PFSK-1 (cell line): ENCODE measurements at regions not wholly inside any gene's neighbourhood (a gene's known extent, or its start where the extent isn't known, plus 50 kb on each side); places are given as distances from the start of the nearest gene placed in this dataset.

Experiments used
- FOXP2 ChIP-seq: optimal IDR thresholded peaks from 2 replicates; pipeline ENCODE3; 2011; ENCODE audit warnings: borderline replicate concordance, control low read depth, inconsistent platforms; ENCODE audit not compliant: insufficient read depth; ENCODE audit errors: extremely low read length, extremely low read depth
- POLR2AphosphoS5 ChIP-seq: IDR thresholded peaks from 2 replicates; pipeline ENCODE4 v1.6.1; 2012; ENCODE audit warnings: low read depth, mild to moderate bottlenecking, control low read depth, low read length, moderate library complexity
- SIN3A ChIP-seq: IDR thresholded peaks from 2 replicates; pipeline ENCODE4 v1.6.1; 2012; ENCODE audit warnings: mild to moderate bottlenecking, low read length, moderate library complexity, borderline replicate concordance; ENCODE audit not compliant: insufficient read depth
- TAF1 ChIP-seq: IDR thresholded peaks from 2 replicates; pipeline ENCODE4 v1.6.1; 2012; ENCODE audit warnings: low read length, control low read depth, borderline replicate concordance; ENCODE audit not compliant: insufficient read depth
- TF ChIP-seq, protein P1 (sequence below), 2 experiments: IDR thresholded peaks; 2 replicates each; pipeline versions ENCODE4 v1.6.1 to v1.8.0; 2011 to 2012; ENCODE audit warnings: low read depth in 2 of 2, low read length in 2 of 2, control low read depth in 1 of 2, inconsistent platforms in 1 of 2, mild to moderate bottlenecking in 1 of 2, moderate library complexity in 1 of 2; ENCODE audit not compliant: insufficient read depth in 1 of 2

DNA sequence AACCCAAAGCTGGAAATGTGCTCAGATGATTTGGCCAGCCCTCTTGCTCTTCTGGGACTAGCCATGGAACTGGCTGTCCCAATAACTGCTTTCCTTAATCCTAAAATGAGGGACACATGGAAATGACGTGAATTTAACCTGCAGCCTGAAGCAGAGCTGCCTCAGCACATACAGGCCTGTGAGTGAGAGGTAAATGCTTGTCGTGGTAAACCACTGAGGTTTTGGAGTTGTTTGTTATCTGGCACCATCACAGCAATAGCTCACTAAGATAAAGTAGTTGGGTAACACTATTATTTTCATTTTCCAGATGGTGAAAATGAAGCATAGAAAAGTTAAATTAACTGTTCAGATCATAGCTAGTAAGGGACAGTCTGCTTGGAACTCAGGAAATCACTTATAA is 333.4 kb upstream of the CHD6 start:
- TF ChIP-seq, protein P1, sequence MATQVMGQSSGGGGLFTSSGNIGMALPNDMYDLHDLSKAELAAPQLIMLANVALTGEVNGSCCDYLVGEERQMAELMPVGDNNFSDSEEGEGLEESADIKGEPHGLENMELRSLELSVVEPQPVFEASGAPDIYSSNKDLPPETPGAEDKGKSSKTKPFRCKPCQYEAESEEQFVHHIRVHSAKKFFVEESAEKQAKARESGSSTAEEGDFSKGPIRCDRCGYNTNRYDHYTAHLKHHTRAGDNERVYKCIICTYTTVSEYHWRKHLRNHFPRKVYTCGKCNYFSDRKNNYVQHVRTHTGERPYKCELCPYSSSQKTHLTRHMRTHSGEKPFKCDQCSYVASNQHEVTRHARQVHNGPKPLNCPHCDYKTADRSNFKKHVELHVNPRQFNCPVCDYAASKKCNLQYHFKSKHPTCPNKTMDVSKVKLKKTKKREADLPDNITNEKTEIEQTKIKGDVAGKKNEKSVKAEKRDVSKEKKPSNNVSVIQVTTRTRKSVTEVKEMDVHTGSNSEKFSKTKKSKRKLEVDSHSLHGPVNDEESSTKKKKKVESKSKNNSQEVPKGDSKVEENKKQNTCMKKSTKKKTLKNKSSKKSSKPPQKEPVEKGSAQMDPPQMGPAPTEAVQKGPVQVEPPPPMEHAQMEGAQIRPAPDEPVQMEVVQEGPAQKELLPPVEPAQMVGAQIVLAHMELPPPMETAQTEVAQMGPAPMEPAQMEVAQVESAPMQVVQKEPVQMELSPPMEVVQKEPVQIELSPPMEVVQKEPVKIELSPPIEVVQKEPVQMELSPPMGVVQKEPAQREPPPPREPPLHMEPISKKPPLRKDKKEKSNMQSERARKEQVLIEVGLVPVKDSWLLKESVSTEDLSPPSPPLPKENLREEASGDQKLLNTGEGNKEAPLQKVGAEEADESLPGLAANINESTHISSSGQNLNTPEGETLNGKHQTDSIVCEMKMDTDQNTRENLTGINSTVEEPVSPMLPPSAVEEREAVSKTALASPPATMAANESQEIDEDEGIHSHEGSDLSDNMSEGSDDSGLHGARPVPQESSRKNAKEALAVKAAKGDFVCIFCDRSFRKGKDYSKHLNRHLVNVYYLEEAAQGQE (IDR thresholded peaks at IDR 0.05; ENCODE audit: insufficient read depth in 1 of 2, low read depth in 2 of 2, low read length in 2 of 2): no peak
- TF ChIP-seq SIN3A: no peak
- TF ChIP-seq POLR2AphosphoS5: no peak
- no peak for TF ChIP-seq TAF1
- TF ChIP-seq FOXP2: no peak

DNA sequence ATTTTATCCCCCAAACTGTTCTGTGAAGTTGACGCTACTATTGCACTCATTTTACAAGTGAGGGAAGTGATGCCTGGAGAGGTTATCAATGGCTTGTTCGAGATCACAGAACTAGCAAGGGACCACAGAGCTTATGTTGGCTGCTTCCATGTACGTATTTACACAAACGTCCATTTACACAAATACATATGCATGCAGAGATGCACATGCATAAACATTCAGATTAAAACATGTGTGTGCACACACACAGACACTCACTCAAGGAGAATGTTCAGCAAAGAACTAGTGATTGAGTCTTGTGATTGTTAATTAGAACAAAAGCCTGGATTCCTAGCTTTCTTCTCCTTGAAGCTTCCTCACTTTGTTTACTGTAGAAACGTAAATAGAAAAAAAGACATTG is 321.5 kb upstream of the CHD6 start:
- TF ChIP-seq FOXP2 (no peak), POLR2AphosphoS5 (no peak), SIN3A (no peak), TAF1 (no peak)
- TF ChIP-seq, protein P1 (IDR thresholded peaks at IDR 0.05; ENCODE audit: insufficient read depth in 1 of 2, low read depth in 2 of 2, low read length in 2 of 2): no peak

DNA sequence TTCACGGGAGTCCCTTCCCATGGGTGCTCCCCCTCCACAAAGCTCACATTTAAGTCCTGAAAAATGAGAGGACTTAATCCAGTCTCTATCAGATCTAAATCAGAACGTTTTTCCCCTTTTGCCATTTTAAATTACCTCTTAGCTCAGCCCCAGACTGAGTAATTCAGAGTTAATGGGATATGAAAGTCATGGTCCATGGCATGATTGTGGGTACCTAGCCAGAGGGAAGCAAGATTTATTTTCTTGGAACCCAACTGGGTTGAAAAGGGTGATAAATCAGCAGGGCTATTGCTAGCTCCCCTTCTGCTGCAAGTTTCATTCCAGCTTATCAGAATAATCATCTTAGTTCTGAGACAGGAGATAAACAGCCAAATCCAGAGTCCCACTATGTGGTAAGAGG is 320.2 kb upstream of the CHD6 start:
- TF ChIP-seq, protein P1 (IDR thresholded peaks at IDR 0.05; ENCODE audit: insufficient read depth in 1 of 2, low read depth in 2 of 2, low read length in 2 of 2): no peak
- TF ChIP-seq FOXP2 (no peak), POLR2AphosphoS5 (no peak), TAF1 (no peak), SIN3A (no peak)

DNA sequence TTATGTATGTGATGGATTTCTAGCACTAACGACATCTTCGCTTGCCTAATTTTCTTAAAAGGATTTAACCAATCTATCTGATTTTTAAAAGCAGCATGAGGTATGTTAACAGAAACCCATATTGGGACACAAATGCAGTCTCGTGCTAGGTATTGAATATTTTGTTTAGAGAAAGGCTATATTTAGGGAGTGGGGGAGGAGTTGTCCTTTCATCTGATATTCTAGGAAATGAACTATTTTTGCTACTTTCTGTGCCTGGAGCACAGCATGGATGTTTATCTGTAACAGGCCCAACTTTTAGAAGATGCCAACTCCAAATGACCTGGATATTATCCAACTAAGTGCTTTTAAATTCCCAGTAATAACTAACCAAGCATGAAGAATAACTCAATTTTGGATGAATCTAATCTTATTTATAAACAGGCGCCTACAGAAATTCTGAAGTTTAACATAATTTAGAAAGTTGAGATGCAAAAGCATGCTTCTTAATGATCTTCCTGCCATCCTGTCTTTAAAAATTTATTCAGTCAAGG is 317.1 kb upstream of the CHD6 start:
- TF ChIP-seq, protein P1 (IDR thresholded peaks at IDR 0.05; ENCODE audit: insufficient read depth in 1 of 2, low read depth in 2 of 2, low read length in 2 of 2): no peak
- TF ChIP-seq POLR2AphosphoS5: no peak
- TF ChIP-seq TAF1: no peak
- no peak for TF ChIP-seq SIN3A
- no peak for TF ChIP-seq FOXP2

DNA sequence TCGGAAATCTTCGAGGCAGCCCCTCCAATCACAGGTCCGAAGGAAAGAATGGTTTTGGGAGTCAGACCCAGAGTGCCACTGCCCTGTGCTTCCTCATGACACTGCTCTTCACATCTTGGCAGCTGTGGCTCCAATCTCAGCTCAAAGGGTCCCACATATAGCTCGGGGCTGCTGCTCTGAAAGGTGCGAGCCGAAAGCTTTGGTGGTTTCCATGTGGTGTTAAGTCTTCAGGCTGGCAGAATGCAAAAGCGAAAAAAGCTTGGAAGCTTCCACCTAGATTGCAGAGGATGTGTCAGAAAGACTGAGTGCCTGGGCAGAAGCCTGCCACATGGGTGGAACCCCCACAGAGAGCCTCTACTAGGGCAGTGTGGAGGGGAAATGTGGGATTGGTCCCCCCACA is 314.3 kb upstream of the CHD6 start:
- TF ChIP-seq SIN3A (no peak), POLR2AphosphoS5 (no peak), TAF1 (no peak), FOXP2 (no peak)
- TF ChIP-seq, protein P1 (IDR thresholded peaks at IDR 0.05; ENCODE audit: insufficient read depth in 1 of 2, low read depth in 2 of 2, low read length in 2 of 2): no peak
